Kidney epithelial cell (primary cell): ENCODE measurements at regions not wholly inside any gene's neighbourhood (a gene's known extent, or its start where the extent isn't known, plus 50 kb on each side); places are given as distances from the start of the nearest gene placed in this dataset.

Source experiments
- DNase-seq: peaks from one replicate; pipeline ENCODE4 v3.0.0-alpha.2; 2010; ENCODE audit warnings: low read depth
- H3K27me3 ChIP-seq: 2 replicates; pipeline ENCODE4 v1.6.0; 2011; ENCODE audit warnings: low read length; ENCODE audit not compliant: control insufficient read depth, insufficient read depth
- H3K36me3 ChIP-seq: 2 replicates; pipeline ENCODE4 v1.5.1; 2011; ENCODE audit warnings: low read length; ENCODE audit not compliant: control insufficient read depth, insufficient read depth
- H3K4me3 ChIP-seq: 2 replicates; pipeline ENCODE4 v1.5.1; 2011; ENCODE audit warnings: low read depth, mild to moderate bottlenecking, control low read depth, low read length
- CTCF ChIP-seq: IDR thresholded peaks from 2 replicates; pipeline ENCODE4 v1.5.1; 2011; ENCODE audit warnings: mild to moderate bottlenecking, moderate library complexity, low read length, control low read depth, inconsistent platforms; ENCODE audit not compliant: insufficient read depth, poor library complexity, severe bottlenecking

- Histone ChIP-seq H3K36me3 (no peaks in the 10 kb centered on the region), H3K27me3 (no peaks in the 10 kb centered on the region), H3K4me3 (no peak overlapping the region)
- no peak for DNase-seq
- no peak for TF ChIP-seq CTCF
These were observed 151.7 kb upstream of the ZNF648 start for GRCh38 chr1:182213163-182213562.

GRCh38 chr1:182211386-182211785 is 149.9 kb upstream of the ZNF648 start:
- no peak for TF ChIP-seq CTCF
- H3K27me3 ChIP-seq: no peaks in the 10 kb centered on the region
- H3K4me3 ChIP-seq: no peak overlapping the region
- no peaks in the 10 kb centered on the region for H3K36me3 ChIP-seq
- DNase-seq: no peak

- Histone ChIP-seq H3K36me3 (no peaks in the 10 kb centered on the region), H3K27me3 (no peaks in the 10 kb centered on the region), H3K4me3 (no peak overlapping the region)
- no peak for DNase-seq
- no peak for TF ChIP-seq CTCF
These were observed 148.9 kb upstream of the ZNF648 start for GRCh38 chr1:182210417-182210816.

- Histone ChIP-seq H3K27me3 (no peaks in the 10 kb centered on the region), H3K36me3 (no peaks in the 10 kb centered on the region), H3K4me3 (no peak overlapping the region)
- DNase-seq: no peak
- no peak for TF ChIP-seq CTCF
These were observed 145.8 kb upstream of the ZNF648 start for GRCh38 chr1:182207300-182207699.

GRCh38 chr1:182206626-182207239 is 145.2 kb upstream of the ZNF648 start:
- Histone ChIP-seq H3K4me3 (no peak overlapping the region), H3K36me3 (no peaks in the 10 kb centered on the region), H3K27me3 (no peaks in the 10 kb centered on the region)
- no peak for DNase-seq
- no peak for TF ChIP-seq CTCF

GRCh38 chr1:182205351-182206022 is 144.0 kb upstream of the ZNF648 start:
- no peaks in the 10 kb centered on the region for H3K27me3 ChIP-seq
- TF ChIP-seq CTCF: no peak
- no peaks in the 10 kb centered on the region for H3K36me3 ChIP-seq
- no peak for DNase-seq
- H3K4me3 ChIP-seq: no peak overlapping the region
